DMS79 treated with DMSO at 0.1 percent for 48 hours (cell line): ENCODE measurements at regions not wholly inside any gene's neighbourhood (a gene's known extent, or its start where the extent isn't known, plus 50 kb on each side); places are given as distances from the start of the nearest gene placed in this dataset.
"Not testable (repeated sequence)": the region's sequence is repeated elsewhere in the genome, so short reads cannot be mapped to it uniquely, and the experiment has no call there.

Source experiments
- DNase-seq: peaks from one replicate; lab custom pipeline; 2025; lab: John Stamatoyannopoulos, UW

DNA sequence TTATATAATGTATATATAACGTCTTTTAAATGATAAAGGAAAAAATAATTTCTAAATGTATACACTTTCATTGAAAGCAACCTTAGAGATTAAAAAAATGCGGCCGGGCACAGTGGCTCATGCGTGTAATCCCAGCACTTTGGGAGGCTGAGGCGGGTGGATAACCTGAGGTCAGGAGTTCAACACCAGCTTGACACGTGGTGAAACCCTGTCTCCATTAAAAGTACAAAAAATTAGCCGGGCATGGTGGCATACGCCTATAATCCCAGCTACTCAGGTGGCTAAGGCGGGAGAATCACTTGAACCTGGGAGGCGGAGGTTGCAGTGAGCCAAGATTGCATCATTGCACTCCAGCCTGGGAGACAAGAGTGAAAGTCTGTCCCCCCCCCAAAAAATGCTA lies 303.7 kb upstream of the ZC3H15 start:
- not testable (repeated sequence) for DNase-seq

DNA sequence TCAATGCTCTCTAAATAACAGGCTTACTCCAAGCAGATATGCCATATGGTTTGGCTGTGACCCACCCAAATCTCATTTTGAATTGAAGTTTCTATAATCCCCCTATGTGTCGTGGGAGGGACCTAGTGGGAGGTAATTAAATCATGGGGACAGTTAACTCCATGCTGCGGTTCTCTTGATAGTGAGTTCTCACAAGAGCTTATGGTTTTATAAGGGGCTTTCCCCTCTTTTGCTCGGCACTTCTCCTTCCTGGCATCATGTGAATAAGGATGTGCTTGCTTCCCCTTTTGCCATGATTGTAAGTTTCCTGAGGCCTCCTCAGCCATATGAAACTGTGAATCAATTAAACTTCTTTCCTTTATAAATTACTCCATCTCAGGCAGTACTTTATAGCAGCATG lies 302.7 kb upstream of the ZC3H15 start:
- no peak for DNase-seq

GRCh38 chr2:186187854-186188253 lies 298.2 kb upstream of the ZC3H15 start:
- DNase-seq = no peak

DNA sequence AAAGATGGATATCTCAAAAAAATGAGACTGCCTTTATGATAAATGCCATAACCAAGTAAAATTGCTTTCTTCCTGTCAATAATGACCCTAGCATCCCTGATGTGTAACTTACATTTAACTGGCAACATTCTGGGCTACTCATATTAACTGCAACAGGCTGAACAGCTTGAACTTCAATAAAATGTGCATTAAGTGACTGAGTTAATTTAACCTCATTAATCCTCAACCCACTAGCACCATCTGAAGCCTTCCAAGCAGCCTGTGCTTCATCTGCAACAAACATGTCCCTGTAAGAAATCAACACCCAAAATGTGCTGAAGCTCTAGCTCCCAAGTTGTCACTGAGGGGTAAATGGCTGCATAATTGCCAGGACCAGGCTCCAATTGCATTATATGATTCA lies 296.2 kb upstream of the ZC3H15 start:
- no peak for DNase-seq

- no peak for DNase-seq
Measured at GRCh38 chr2:186195696-186196095, 290.4 kb upstream of the ZC3H15 start.

- DNase-seq = no peak
Measured at GRCh38 chr2:186197955-186198354, 288.1 kb upstream of the ZC3H15 start.

DNA sequence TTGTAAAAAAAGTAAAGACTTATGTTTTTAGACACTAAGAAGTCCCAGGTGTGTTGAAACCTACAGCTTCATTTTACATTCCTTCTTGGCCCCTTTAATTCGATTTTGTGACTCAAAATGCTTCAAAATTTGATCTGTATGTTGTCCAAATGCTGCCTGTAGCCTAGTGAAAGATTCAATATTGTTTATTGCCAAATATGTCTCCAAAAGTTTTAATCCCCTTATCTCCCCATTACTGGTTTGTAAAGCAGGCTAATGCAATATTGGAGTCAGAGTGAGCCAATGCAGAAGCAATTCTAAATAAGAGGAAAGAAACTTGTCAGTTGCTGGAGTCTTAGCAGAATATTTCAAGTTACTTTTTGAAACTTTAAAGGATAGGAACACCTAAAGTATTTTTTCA lies 287.0 kb upstream of the ZC3H15 start:
- no peak for DNase-seq

GRCh38 chr2:186201371-186201770 lies 284.7 kb upstream of the ZC3H15 start:
- no peak for DNase-seq

- DNase-seq = no peak
Measured at GRCh38 chr2:186205254-186205911, 280.7 kb upstream of the ZC3H15 start.

DNA sequence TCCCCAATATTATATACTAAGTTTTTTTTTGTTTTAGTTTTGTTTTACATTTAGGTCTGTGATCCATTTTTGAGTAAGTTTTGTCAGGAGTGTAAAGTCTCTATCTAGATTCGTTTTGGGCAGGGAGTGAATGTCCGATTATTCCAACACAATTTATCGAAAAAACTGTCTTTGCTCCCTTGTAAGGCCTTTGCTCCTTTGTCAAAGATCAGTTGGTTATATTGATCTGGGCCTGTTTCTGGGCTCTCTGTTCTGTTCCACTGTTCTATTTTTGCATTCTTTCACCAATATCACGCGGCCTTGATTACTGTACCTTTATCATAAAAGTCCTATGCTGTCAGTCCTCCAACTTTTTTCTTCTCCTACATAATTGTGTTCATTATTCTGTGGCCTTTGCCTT lies 276.5 kb upstream of the ZC3H15 start:
- DNase-seq = no peak

DNA sequence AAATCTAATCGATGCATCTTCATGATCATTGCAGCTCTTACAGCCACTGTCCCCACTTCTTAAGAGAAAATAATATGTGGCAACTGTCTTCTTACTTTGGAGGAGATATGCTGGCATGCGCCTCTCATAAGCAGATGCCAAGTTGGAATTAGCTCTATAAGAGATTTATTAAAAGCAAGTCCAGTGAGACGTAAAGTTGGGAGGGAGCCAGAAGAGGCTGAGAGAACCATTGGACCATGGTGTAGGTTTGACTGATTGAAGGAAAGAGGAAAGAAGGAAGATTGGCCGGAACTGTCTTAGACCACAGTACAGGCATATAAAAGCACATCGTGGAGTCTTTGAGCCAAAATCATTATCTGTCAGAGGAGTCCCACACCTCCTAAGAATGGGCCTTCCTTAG lies 265.7 kb upstream of the ZC3H15 start:
- DNase-seq = no peak

DNA sequence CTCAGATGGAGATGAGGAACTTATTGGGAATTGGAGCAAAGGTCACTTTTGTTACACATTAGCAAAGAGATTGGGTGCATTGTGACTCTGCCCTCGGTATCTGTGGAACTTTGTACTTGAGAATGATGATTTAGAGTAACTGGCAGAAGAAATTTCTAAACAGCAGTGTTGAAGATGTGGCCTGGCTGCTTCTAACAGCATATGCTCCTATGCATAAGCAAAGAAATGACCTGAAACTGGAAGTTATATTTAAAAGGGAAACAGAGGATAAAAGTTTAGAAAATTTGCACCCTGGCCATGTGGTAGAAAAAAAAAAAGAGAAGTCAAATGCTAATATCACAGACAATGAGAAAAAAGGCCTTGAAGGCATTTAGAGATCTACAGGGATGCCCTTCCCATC lies 256.8 kb upstream of the ZC3H15 start:
- DNase-seq = no peak

DNA sequence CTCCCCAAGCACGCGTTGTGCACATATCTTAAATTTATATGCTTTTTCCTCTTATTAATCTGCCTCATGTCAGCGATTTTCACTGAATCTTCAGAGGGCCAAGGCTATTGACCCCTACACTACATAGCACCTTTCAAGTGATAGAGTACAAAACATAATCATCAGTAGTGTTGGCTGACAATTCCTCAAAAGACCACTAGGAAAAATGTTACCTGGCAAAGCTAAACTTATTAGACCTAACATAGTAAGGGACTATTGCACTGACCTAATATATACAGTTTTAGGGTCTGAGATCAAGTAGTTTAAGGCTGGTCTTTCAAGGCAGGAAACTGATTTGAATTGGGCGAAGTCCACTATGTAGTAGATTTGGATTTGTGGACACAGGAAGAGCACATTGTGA lies 244.2 kb upstream of the ZC3H15 start:
- no peak for DNase-seq

DNA sequence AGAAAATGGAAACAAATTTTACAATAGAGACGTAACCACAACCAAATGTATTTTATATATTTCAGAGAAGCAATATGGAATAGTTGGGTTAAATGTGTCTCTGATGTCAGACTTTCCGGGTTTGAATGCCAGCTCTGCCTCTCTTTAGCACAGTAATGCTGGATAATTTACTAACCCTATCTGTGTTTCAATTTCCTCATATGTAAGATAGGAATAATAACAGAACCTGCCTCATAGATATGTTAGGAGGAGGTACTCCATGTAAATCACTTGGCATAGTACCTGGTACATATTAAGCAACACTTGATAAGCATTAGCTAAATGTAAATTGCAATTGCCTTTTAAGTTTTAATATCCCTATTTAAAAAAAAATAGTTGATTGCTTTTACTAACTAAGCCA lies 231.3 kb upstream of the ZC3H15 start:
- no peak for DNase-seq

DNA sequence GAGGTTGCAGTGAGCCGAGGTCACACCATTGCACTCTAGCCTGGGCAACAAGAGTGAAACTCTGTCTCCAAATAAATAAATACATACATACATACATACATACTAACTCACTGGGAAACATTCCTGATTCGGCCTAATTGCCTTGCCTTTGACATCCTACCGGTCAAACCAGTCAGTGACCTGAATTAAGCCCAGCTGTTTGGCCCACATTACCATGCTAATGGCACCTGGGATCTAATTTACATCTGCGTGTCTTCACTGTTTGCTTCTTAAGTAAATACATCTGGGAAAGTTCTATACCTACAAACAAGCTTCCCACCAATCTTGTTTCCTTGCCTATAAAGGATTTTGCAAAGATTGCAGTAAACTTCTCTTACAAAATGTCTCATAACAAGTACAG lies 230.2 kb upstream of the ZC3H15 start:
- no peak for DNase-seq

GRCh38 chr2:186256540-186256939 lies 229.5 kb upstream of the ZC3H15 start:
- no peak for DNase-seq

DNA sequence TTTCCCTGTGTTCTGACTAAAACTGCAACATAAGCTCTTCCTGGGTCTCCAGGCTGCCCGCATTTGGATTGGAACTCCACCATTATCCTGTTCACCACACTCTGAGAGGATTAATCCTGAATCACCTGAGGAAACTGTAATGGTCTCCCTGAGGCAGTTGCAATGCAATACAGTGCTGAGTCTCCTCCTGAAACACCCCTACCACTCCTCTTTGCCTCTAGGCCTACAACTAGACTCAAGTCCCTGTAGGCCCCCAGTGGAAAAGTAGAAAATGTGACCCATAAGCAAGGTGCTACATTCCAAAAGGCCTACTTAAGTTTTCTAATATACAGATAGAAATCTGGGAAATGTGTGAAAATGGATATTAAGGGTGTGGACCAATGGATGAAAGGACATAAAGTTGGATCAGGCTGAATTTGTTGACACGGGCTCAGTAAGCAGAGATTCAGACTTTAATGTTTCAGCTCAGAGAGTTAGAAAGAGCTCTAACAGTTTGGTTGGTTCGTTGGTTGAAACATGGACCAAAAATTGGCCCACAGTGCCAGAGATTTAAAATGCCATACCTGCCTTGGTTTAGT lies 222.3 kb upstream of the ZC3H15 start:
- no peak for DNase-seq

- no peak for DNase-seq
Measured at GRCh38 chr2:186269536-186269935, 216.5 kb upstream of the ZC3H15 start.

GRCh38 chr2:186273953-186274352 lies 212.1 kb upstream of the ZC3H15 start:
- DNase-seq = no peak

DNA sequence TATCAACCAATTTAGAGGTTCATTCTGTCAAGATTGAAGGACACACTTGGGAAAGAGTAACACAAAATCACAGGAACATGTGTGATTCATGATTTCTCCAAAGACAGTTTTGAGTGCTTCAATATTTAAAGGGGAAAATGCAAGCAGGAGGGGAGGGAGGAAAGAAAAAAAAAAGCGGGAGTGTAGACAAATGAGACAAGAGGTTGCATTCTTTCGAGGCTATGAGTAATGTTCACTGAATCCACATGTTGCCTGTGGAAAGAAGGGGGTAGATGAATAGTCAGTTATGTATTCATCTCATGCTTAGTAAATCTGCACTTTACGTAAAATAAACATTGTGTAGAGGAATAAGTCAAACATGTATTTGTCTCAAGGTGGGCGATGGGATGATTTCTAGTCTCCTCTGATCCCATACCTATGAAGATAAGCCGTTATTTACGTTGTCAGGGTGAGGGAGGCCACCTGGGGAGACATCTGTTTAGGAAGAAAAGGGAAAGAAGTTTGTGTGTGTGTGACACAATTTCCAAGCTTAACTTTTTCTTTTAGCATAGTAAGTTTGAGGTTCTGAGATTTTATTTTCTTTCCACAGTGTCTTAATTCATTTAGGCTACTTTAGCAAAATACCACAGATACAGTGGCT lies 211.0 kb upstream of the ZC3H15 start:
- no peak for DNase-seq

DNA sequence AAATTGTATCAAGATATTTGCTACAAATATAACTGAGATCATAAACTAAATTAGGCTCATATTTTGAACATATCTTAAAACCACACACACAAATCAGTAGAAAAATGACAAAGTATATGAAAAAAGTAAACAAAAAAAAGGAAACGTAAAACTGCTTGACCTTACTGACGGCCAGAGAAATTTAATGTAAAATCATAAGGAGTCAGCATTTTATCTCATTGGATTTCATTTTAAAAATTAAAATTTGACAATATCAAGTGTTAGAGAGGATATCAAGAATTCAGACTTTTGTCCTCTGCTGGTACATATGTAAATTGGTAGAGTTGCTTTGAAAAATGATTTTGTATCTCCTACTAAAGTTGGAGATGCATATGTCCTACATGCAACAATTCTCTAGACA lies 209.2 kb upstream of the ZC3H15 start:
- no peak for DNase-seq

GRCh38 chr2:186281726-186282125 lies 204.3 kb upstream of the ZC3H15 start:
- DNase-seq = no peak

DNA sequence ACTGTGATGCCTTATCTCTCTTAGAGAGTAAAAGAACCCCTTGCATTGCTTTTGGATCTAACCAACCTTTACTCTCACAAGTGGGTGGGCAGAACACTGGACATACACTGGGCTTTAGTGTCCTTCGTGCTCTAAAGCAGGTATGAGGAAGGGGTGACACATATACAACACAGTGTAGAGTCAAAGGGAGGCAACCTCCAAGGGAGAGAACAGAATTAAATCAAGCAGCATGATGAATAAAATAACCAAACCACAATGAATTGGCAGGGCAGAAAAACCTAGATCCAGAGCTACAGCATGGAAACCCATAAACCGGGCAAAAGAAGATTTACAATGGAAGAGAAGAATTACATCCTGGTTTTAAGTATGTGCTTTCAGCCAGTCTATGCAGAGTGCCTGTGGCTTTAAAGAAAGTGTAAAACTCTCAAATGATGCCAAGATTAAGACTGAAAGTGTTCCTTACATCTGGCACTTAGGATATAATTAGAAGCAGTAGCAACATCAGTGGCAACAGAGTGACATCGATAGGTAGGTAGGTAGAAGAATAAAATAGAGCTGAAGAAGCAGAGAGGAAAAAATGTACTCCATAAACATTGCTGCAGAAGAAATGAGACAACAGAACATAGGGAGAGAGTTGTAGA lies 191.7 kb upstream of the ZC3H15 start:
- no peak for DNase-seq
